K562 (cell line): ENCODE measurements at regions not wholly inside any gene's neighbourhood (a gene's known extent, or its start where the extent isn't known, plus 50 kb on each side); places are given as distances from the start of the nearest gene placed in this dataset.

Experiments
- ATAC-seq: fragments of 200-7000 bp; cut with Tn5 transposase; 3 replicates; pipeline ENCODE4 v1.9.1; 2020; ENCODE audit warnings: moderate library complexity
- BruUV-seq: library from RNA; stranded (reverse); fragments of 400-500 nt; replicated peaks from 2 replicates; lab custom pipeline; 2021; lab: Mats Ljungman, UMichigan
- CTCF ChIA-PET: fragments of 300-600 bp; formaldehyde crosslinking; extraction: SDS; loops from one replicate; lab custom pipeline; 2021; ENCODE audit warnings: low intra/inter-chr PET ratio; lab: Yijun Ruan, JAX
- POLR2A ChIA-PET: fragments of 300-600, 350-650 bp; sonication (Branson Sonifier 250); formaldehyde crosslinking; extraction: SDS; loops from one replicate; lab custom pipeline; 2021; ENCODE audit warnings: antibody characterized with exemption, inconsistent platforms; lab: Yijun Ruan, JAX
- DNase-seq, 4 experiments: peaks; one replicate each; pipeline versions ENCODE4 v3.0.0 to v3.0.0-alpha.2; 2011 to 2018; ENCODE audit warnings: low spot score in 3 of 4, mixed read lengths in 3 of 4; ENCODE audit errors: extremely low read depth in 1 of 4
- FAIRE-seq: peaks from 2 replicates; lab custom pipeline; 2011; peaks lifted over from hg19 to GRCh38; lab: Jason Lieb, UNC
- H2AFZ ChIP-seq: 2 replicates; pipeline ENCODE4 v1.6.0; 2011; ENCODE audit warnings: low read depth, low read length, control low read depth, inconsistent platforms
- H3K27ac ChIP-seq: fragments of 200-600 bp; 3 replicates; pipeline ENCODE4 v1.8.0; 2011; ENCODE audit warnings: low read depth, mild to moderate bottlenecking, control low read depth, inconsistent platforms, low read length, moderate library complexity, mixed read lengths; ENCODE audit errors: extremely low read depth
- H3K27me3 ChIP-seq, 2 experiments: fragments of 300-600 bp in 1 of 2; 2 replicates in 1 of 2; 3 replicates in 1 of 2; pipeline versions ENCODE4 v1.6.0 to v1.8.0; 2011; ENCODE audit warnings: inconsistent platforms in 2 of 2, low read length in 2 of 2, mild to moderate bottlenecking in 1 of 2, mixed read lengths in 1 of 2, moderate library complexity in 1 of 2; ENCODE audit not compliant: control insufficient read depth in 2 of 2, insufficient read depth in 2 of 2
- H3K36me3 ChIP-seq: fragments of 300-600 bp; 3 replicates; pipeline ENCODE4 v1.8.0; 2011; ENCODE audit warnings: mild to moderate bottlenecking, low read length, inconsistent platforms; ENCODE audit not compliant: control insufficient read depth, insufficient read depth
- H3K4me1 ChIP-seq, 2 experiments: fragments of 200-600 bp in 1 of 2; replicated peaks in 1 of 2; 2 replicates in 1 of 2; 3 replicates in 1 of 2; pipeline versions ENCODE4 v1.5.1 to v1.8.0; 2011; ENCODE audit warnings: inconsistent platforms in 2 of 2, low read length in 2 of 2, mild to moderate bottlenecking in 1 of 2, mixed read lengths in 1 of 2, moderate library complexity in 1 of 2; ENCODE audit not compliant: control insufficient read depth in 2 of 2, insufficient read depth in 2 of 2
- H3K4me2 ChIP-seq: 2 replicates; pipeline ENCODE4 v1.6.1; 2011; ENCODE audit warnings: low read length, control low read depth, inconsistent platforms, mixed read lengths; ENCODE audit not compliant: insufficient read depth
- H3K4me3 ChIP-seq: fragments of 200-600 bp; sonication (generic), shearing (Covaris generic); 2 replicates; pipeline ENCODE4 v1.5.1; 2016; ENCODE audit warnings: control low read depth, inconsistent platforms
- H3K79me2 ChIP-seq: fragments of 200-600 bp; 3 replicates; pipeline ENCODE4 v1.8.0; 2011; ENCODE audit warnings: low read length, inconsistent platforms; ENCODE audit not compliant: control insufficient read depth, insufficient read depth
- H3K9ac ChIP-seq, 2 experiments: 2 replicates each; pipeline versions ENCODE4 v1.6.0 to v1.6.1; 2011; ENCODE audit warnings: low read depth in 2 of 2, low read length in 2 of 2, control low read depth in 1 of 2, inconsistent platforms in 1 of 2, mild to moderate bottlenecking in 1 of 2, mixed read lengths in 1 of 2; ENCODE audit not compliant: insufficient read depth in 1 of 2
- H3K9me1 ChIP-seq: one replicate; pipeline ENCODE4 v1.6.0; 2011; ENCODE audit warnings: inconsistent platforms, mild to moderate bottlenecking, low read length, moderate library complexity; ENCODE audit not compliant: control insufficient read depth, insufficient read depth
- H3K9me3 ChIP-seq: replicated peaks from 2 replicates; pipeline ENCODE4 v1.5.1; 2011; ENCODE audit warnings: low read depth, low read length, inconsistent platforms; ENCODE audit not compliant: control insufficient read depth, insufficient read depth
- H4K20me1 ChIP-seq: replicated peaks from 2 replicates; pipeline ENCODE4 v1.6.1; 2011; ENCODE audit warnings: low read length, inconsistent platforms, mixed read lengths; ENCODE audit not compliant: control insufficient read depth, insufficient read depth
- EGR1 ChIP-seq: fragments of 450-650 bp; conservative IDR thresholded peaks from 2 replicates; pipeline ENCODE4 v1.6.1; 2017; ENCODE audit warnings: mild to moderate bottlenecking
- ETV6 ChIP-seq, 3 experiments: fragments of 150-350 bp in 1 of 3; sonication (generic) in 1 of 3; formaldehyde crosslinking in 1 of 3; IDR thresholded peaks; 2 replicates each; pipeline versions ENCODE4 v1.6.1 to v1.8.0; 2014 to 2022; ENCODE audit warnings: borderline replicate concordance in 2 of 3, low read depth in 2 of 3, antibody characterized with exemption in 1 of 3, low read length in 1 of 3, mild to moderate bottlenecking in 1 of 3, missing genetic modification reagents in 1 of 3
- GATAD2B ChIP-seq: fragments of 450-650 bp; IDR thresholded peaks from 2 replicates; pipeline ENCODE4 v1.6.1; 2017; ENCODE audit warnings: mild to moderate bottlenecking, borderline replicate concordance
- HMGN3 ChIP-seq: IDR thresholded peaks from 2 replicates; pipeline ENCODE4 v1.6.1; 2011; ENCODE audit warnings: borderline replicate concordance, low read depth, mild to moderate bottlenecking, mixed read lengths, low read length; ENCODE audit not compliant: insufficient read length; ENCODE audit errors: extremely low read depth
- POLR2G ChIP-seq: fragments of 200-400 bp; formaldehyde crosslinking; IDR thresholded peaks from 2 replicates; pipeline ENCODE4 v1.6.1; 2017; ENCODE audit warnings: low read depth, mild to moderate bottlenecking, antibody characterized with exemption, low read length, moderate library complexity
- SMARCC2 ChIP-seq: fragments of 450-650 bp; IDR thresholded peaks from 2 replicates; pipeline ENCODE4 v1.6.1; 2017; ENCODE audit warnings: antibody characterized with exemption, moderate library complexity, mild to moderate bottlenecking, low read depth
- ZFP36 ChIP-seq: fragments of 150-350 bp; IDR thresholded peaks from 2 replicates; pipeline ENCODE4 v1.6.1; 2018; ENCODE audit warnings: low read length, low read depth; ENCODE audit not compliant: partially characterized antibody
- ZFX ChIP-seq: sonication (generic); formaldehyde crosslinking; IDR thresholded peaks from 2 replicates; pipeline ENCODE4 v1.8.0; 2022; ENCODE audit warnings: mild to moderate bottlenecking, missing genetic modification reagents, moderate library complexity
- ZNF140 ChIP-seq: fragments of 250-450 bp; sonication (Bioruptor Pico); IDR thresholded peaks from 2 replicates; pipeline ENCODE4 v1.8.0; 2021; ENCODE audit warnings: moderate library complexity, mild to moderate bottlenecking, inconsistent platforms
- WGBS: fragments of 100-300 bp; shearing (Covaris generic); methylation state at CpG from one replicate; pipeline ENCODE4 v1.1.6; 2016; ENCODE audit warnings: low coverage, mixed read lengths; ENCODE audit not compliant: insufficient coverage; ENCODE audit errors: missing lambda C conversion rate; 5-methylcytosine and 5-hydroxymethylcytosine counted together
- in situ Hi-C: fragments of 300-500 bp; cut with MboI; formaldehyde crosslinking; loops from 4 replicates; pipeline ENCODE4 v1.15.0; 2018; ENCODE audit warnings: inconsistent platforms, mixed read lengths
- intact Hi-C: fragments of 100-400 bp; cut with micrococcal nuclease; formaldehyde crosslinking; loops from 2 replicates; pipeline ENCODE4 v1.14.2; 2022
- TF ChIP-seq, protein P1 (sequence below): fragments of 450-650 bp; formaldehyde crosslinking; IDR thresholded peaks from 2 replicates; pipeline ENCODE4 v1.4.0; 2020; ENCODE audit warnings: mild to moderate bottlenecking, moderate library complexity
- TF ChIP-seq, protein P2 (sequence below), 2 experiments: fragments of 200-800 bp in 1 of 2; sonication (Bioruptor generic) in 1 of 2; sonication (generic) in 1 of 2; formaldehyde crosslinking in 1 of 2; IDR thresholded peaks in 1 of 2; conservative IDR thresholded peaks in 1 of 2; 2 replicates each; pipeline versions ENCODE4 v1.5.0 to v1.6.1; 2016 to 2020; ENCODE audit warnings: missing compliant biosample characterization in 1 of 2, missing genetic modification characterization in 1 of 2, missing genetic modification reagents in 1 of 2
- TF ChIP-seq, protein P3 (sequence below): fragments of 450-650 bp; formaldehyde crosslinking; IDR thresholded peaks from 2 replicates; pipeline ENCODE4 v1.4.0; 2022; ENCODE audit warnings: missing genetic modification characterization
- TF ChIP-seq, protein P4 (sequence below): sonication (generic); formaldehyde crosslinking; IDR thresholded peaks from 2 replicates; pipeline ENCODE4 v1.8.1; 2022; ENCODE audit warnings: missing genetic modification reagents
- TF ChIP-seq, protein P5 (sequence below): fragments of 450-650 bp; formaldehyde crosslinking; IDR thresholded peaks from 2 replicates; pipeline ENCODE4 v1.4.0; 2020; ENCODE audit warnings: mild to moderate bottlenecking

DNA sequence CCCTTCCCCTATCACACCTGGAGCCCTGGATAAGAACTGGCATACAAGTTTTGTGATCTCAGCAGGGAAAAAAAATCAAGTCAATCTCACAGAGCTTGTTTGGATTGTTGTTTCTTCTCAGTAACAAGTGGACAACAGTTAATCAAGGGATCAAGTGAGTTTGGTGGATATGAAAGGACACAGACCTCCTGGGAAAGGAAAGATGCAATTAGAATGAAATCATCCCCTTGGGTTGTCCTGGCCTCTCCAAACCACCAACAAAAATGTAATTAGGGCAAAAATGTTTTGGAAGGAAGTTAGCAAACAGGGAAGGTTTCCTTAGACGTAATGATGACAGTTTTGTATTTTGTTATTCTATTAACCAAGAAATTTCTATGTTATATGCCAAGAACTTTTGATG lies 99.1 kb upstream of the PRDM1 start:
- H3K4me3 ChIP-seq, result no peak overlapping the region
- H3K27ac ChIP-seq, result no peak overlapping the region
- FAIRE-seq (no peak), DNase-seq (no peak), ATAC-seq (no peak)
- in situ Hi-C loops, result no loop called here
- H4K20me1 ChIP-seq, result no peaks in the 10 kb centered on the region
- no peak overlapping the region for H3K4me2 ChIP-seq
- ChIA-PET CTCF (no interaction called here), POLR2A (interaction anchor here (1.0 kb wide), 1 partner anchor 11 kb away, joined by 3 read pairs; no protein-coding TSS in a partner anchor)
- H3K9me3 ChIP-seq, result no peaks in the 10 kb centered on the region
- no peaks in the 10 kb centered on the region for H3K36me3 ChIP-seq
- no peak overlapping the region for H2AFZ ChIP-seq
- peaks cover 6 to 27% of the 10 kb centered on the region in 2 experiments; a peak in 3 of 5 replicates for H3K27me3 ChIP-seq
- intact Hi-C loops, result no loop called here
- H3K79me2 ChIP-seq, result no peaks in the 10 kb centered on the region
- H3K9me1 ChIP-seq, result no peaks in the 10 kb centered on the region
- H3K4me1 ChIP-seq, result peaks cover 5 to 10% of the 10 kb centered on the region in 2 experiments; a peak in 4 of 5 replicates
- H3K9ac ChIP-seq, result no peak overlapping the region
- BruUV-seq, result no TSS peak
- 18% methylated on average over 1 of the region's 1 CpG for WGBS
- TF ChIP-seq, protein P1, sequence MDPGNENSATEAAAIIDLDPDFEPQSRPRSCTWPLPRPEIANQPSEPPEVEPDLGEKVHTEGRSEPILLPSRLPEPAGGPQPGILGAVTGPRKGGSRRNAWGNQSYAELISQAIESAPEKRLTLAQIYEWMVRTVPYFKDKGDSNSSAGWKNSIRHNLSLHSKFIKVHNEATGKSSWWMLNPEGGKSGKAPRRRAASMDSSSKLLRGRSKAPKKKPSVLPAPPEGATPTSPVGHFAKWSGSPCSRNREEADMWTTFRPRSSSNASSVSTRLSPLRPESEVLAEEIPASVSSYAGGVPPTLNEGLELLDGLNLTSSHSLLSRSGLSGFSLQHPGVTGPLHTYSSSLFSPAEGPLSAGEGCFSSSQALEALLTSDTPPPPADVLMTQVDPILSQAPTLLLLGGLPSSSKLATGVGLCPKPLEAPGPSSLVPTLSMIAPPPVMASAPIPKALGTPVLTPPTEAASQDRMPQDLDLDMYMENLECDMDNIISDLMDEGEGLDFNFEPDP (CRISPR knock-in tag), result no peak
- TF ChIP-seq ZFP36 (no peak), SMARCC2 (no peak), HMGN3 (no peak), GATAD2B (no peak), ZNF140 (CRISPR knock-in tag) (no peak), ETV6 (IDR thresholded peaks at IDR 0.05; ENCODE audit: borderline replicate concordance in 1 of 2, low read depth in 2 of 2, low read length in 1 of 2) (no peak), ETV6 (CRISPR knock-in tag; IDR thresholded peaks at IDR 0.05; ENCODE audit: borderline replicate concordance) (no peak), ZFX (CRISPR knock-in tag) (no peak), EGR1 (no peak), POLR2G (no peak)
- TF ChIP-seq, protein P2, sequence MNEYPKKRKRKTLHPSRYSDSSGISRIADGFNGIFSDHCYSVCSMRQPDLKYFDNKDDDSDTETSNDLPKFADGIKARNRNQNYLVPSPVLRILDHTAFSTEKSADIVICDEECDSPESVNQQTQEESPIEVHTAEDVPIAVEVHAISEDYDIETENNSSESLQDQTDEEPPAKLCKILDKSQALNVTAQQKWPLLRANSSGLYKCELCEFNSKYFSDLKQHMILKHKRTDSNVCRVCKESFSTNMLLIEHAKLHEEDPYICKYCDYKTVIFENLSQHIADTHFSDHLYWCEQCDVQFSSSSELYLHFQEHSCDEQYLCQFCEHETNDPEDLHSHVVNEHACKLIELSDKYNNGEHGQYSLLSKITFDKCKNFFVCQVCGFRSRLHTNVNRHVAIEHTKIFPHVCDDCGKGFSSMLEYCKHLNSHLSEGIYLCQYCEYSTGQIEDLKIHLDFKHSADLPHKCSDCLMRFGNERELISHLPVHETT (CRISPR knock-in tag; conservative IDR thresholded peaks at IDR 0.05 in 1 of 2, IDR thresholded peaks at IDR 0.05 in 1 of 2), result no peak
- TF ChIP-seq, protein P3, sequence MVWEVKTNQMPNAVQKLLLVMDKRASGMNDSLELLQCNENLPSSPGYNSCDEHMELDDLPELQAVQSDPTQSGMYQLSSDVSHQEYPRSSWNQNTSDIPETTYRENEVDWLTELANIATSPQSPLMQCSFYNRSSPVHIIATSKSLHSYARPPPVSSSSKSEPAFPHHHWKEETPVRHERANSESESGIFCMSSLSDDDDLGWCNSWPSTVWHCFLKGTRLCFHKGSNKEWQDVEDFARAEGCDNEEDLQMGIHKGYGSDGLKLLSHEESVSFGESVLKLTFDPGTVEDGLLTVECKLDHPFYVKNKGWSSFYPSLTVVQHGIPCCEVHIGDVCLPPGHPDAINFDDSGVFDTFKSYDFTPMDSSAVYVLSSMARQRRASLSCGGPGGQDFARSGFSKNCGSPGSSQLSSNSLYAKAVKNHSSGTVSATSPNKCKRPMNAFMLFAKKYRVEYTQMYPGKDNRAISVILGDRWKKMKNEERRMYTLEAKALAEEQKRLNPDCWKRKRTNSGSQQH, result no peak
- TF ChIP-seq, protein P4, sequence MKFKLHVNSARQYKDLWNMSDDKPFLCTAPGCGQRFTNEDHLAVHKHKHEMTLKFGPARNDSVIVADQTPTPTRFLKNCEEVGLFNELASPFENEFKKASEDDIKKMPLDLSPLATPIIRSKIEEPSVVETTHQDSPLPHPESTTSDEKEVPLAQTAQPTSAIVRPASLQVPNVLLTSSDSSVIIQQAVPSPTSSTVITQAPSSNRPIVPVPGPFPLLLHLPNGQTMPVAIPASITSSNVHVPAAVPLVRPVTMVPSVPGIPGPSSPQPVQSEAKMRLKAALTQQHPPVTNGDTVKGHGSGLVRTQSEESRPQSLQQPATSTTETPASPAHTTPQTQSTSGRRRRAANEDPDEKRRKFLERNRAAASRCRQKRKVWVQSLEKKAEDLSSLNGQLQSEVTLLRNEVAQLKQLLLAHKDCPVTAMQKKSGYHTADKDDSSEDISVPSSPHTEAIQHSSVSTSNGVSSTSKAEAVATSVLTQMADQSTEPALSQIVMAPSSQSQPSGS (CRISPR knock-in tag), result no peak
- TF ChIP-seq, protein P5, sequence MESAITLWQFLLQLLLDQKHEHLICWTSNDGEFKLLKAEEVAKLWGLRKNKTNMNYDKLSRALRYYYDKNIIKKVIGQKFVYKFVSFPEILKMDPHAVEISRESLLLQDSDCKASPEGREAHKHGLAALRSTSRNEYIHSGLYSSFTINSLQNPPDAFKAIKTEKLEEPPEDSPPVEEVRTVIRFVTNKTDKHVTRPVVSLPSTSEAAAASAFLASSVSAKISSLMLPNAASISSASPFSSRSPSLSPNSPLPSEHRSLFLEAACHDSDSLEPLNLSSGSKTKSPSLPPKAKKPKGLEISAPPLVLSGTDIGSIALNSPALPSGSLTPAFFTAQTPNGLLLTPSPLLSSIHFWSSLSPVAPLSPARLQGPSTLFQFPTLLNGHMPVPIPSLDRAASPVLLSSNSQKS (CRISPR knock-in tag), result no peak
